GM12878 (cell line): ENCODE measurements at regions not wholly inside any gene's neighbourhood (a gene's known extent, or its start where the extent isn't known, plus 50 kb on each side); places are given as distances from the start of the nearest gene placed in this dataset.

Experiments used
- ATAC-seq: fragments of 200-7000 bp; cut with Tn5 transposase; 3 replicates; pipeline ENCODE4 v1.9.1; 2020; ENCODE audit warnings: mild to moderate bottlenecking, moderate library complexity
- BruUV-seq: library from RNA; stranded (reverse); fragments of 400-500 nt; replicated peaks from 2 replicates; lab custom pipeline; 2021; lab: Mats Ljungman, UMichigan
- CTCF ChIA-PET: fragments of 300-600 bp; sonication (Branson Sonifier 250); formaldehyde crosslinking; extraction: SDS; loops from one replicate; lab custom pipeline; 2021; ENCODE audit warnings: inconsistent platforms; lab: Yijun Ruan, JAX
- POLR2A ChIA-PET: fragments of 350-600 bp; formaldehyde crosslinking; extraction: SDS; loops from one replicate; lab custom pipeline; 2021; ENCODE audit warnings: inconsistent platforms; lab: Charles Lee
- RAD21 ChIA-PET: fragments of 300-600 bp; sonication (Branson Sonifier 250); formaldehyde crosslinking; loops from one replicate; lab custom pipeline; 2023; ENCODE audit warnings: antibody characterized with exemption; ENCODE audit not compliant: unreplicated experiment; lab: Charles Lee
- SMC1A ChIA-PET: fragments of 300-600 bp; sonication (Branson Sonifier 250); formaldehyde crosslinking; loops from one replicate; lab custom pipeline; 2023; ENCODE audit not compliant: unreplicated experiment, uncharacterized antibody; lab: Charles Lee
- DNase-seq: peaks from one replicate; pipeline ENCODE4 v3.0.0-alpha.2; 2011; ENCODE audit warnings: low read depth, low spot score
- FAIRE-seq: peaks from 3 replicates; lab custom pipeline; 2011; peaks lifted over from hg19 to GRCh38; lab: Jason Lieb, UNC
- H2AFZ ChIP-seq: 2 replicates; pipeline ENCODE4 v1.6.0; 2011; ENCODE audit warnings: low read depth, low read length, control low read depth; ENCODE audit not compliant: control insufficient read depth
- H3K27ac ChIP-seq: 2 replicates; pipeline ENCODE4 v1.5.1; 2011; ENCODE audit warnings: control low read depth; ENCODE audit not compliant: control insufficient read depth, insufficient read depth
- H3K27me3 ChIP-seq, 2 experiments: replicated peaks in 1 of 2; 2 replicates each; pipeline versions ENCODE4 v1.6.0 to v1.6.1; 2011; ENCODE audit warnings: low read length in 1 of 2; ENCODE audit not compliant: control insufficient read depth in 2 of 2, insufficient read depth in 2 of 2
- H3K36me3 ChIP-seq, 2 experiments: 2 replicates each; pipeline ENCODE4 v1.5.1; 2011; ENCODE audit warnings: low read length in 1 of 2; ENCODE audit not compliant: control insufficient read depth in 2 of 2, insufficient read depth in 2 of 2
- H3K4me1 ChIP-seq: 2 replicates; pipeline ENCODE4 v1.6.1; 2011; ENCODE audit warnings: mild to moderate bottlenecking, low read length, moderate library complexity, mixed read lengths; ENCODE audit not compliant: control insufficient read depth, insufficient read depth
- H3K4me2 ChIP-seq: 2 replicates; pipeline ENCODE4 v1.6.0; 2011; ENCODE audit warnings: control low read depth; ENCODE audit not compliant: control insufficient read depth, insufficient read depth
- H3K4me3 ChIP-seq: fragments of 200-600 bp; sonication (generic); 2 replicates; pipeline ENCODE4 v1.5.1; 2016
- H3K79me2 ChIP-seq: 2 replicates; pipeline ENCODE4 v1.6.0; 2011; ENCODE audit warnings: low read length; ENCODE audit not compliant: control insufficient read depth, insufficient read depth
- H3K9ac ChIP-seq: 2 replicates; pipeline ENCODE4 v1.8.0; 2011; ENCODE audit warnings: low read length, control low read depth, mixed read lengths; ENCODE audit not compliant: control insufficient read depth, insufficient read depth
- H3K9me3 ChIP-seq: replicated peaks from 3 replicates; pipeline ENCODE4 v1.5.1; 2011; ENCODE audit warnings: mild to moderate bottlenecking, low read length; ENCODE audit not compliant: control insufficient read depth, insufficient read depth
- H4K20me1 ChIP-seq: 2 replicates; pipeline ENCODE4 v1.6.0; 2011; ENCODE audit not compliant: control insufficient read depth, insufficient read depth
- ASH2L ChIP-seq: fragments of 300-600, 200-600 bp; sonication (generic); IDR thresholded peaks from 2 replicates; pipeline ENCODE4 v1.6.1; 2017; ENCODE audit warnings: low read depth, mild to moderate bottlenecking, borderline replicate concordance
- BCLAF1 ChIP-seq: fragments of 450-650 bp; IDR thresholded peaks from 2 replicates; pipeline ENCODE4 v1.6.1; 2017; ENCODE audit warnings: antibody characterized with exemption, mild to moderate bottlenecking, moderate library complexity
- CEBPZ ChIP-seq: fragments of 150-350 bp; IDR thresholded peaks from 2 replicates; pipeline ENCODE4 v1.6.1; 2016; ENCODE audit warnings: low read depth, low read length
- EP300 ChIP-seq, 2 experiments: fragments of 150-350 bp in 1 of 2; IDR thresholded peaks; 2 replicates each; pipeline ENCODE4 v1.6.1; 2011 to 2012; ENCODE audit warnings: low read depth in 2 of 2, low read length in 2 of 2, borderline replicate concordance in 1 of 2, improper control_type of control experiment in 1 of 2, inconsistent platforms in 1 of 2; ENCODE audit not compliant: control insufficient read depth in 1 of 2
- ESRRA ChIP-seq: IDR thresholded peaks from 2 replicates; pipeline ENCODE4 v1.6.1; 2012; ENCODE audit warnings: mild to moderate bottlenecking, low read length, improper control_type of control experiment
- FOS ChIP-seq: IDR thresholded peaks from 3 replicates; pipeline ENCODE4 v1.6.1; 2011; ENCODE audit warnings: borderline replicate concordance; ENCODE audit not compliant: insufficient read length; ENCODE audit errors: extremely low read depth
- HCFC1 ChIP-seq: fragments of 150-350 bp; IDR thresholded peaks from 2 replicates; pipeline ENCODE4 v1.6.1; 2014; ENCODE audit warnings: low read length
- NFYB ChIP-seq: IDR thresholded peaks from 2 replicates; pipeline ENCODE4 v1.6.1; 2011; ENCODE audit warnings: low read depth, mild to moderate bottlenecking, low read length, improper control_type of control experiment, moderate library complexity; ENCODE audit not compliant: insufficient read depth
- NRF1 ChIP-seq: conservative IDR thresholded peaks from 2 replicates; pipeline ENCODE4 v1.6.1; 2011; ENCODE audit warnings: mild to moderate bottlenecking, low read depth, low read length, improper control_type of control experiment
- PRDM15 ChIP-seq: fragments of 450-650 bp; formaldehyde crosslinking; IDR thresholded peaks from 2 replicates; pipeline ENCODE4 v1.4.0; 2020; ENCODE audit warnings: mild to moderate bottlenecking, moderate library complexity
- SMAD5 ChIP-seq: IDR thresholded peaks from 2 replicates; pipeline ENCODE4 v1.6.1; 2016; ENCODE audit warnings: antibody characterized with exemption, low read depth
- SUZ12 ChIP-seq: fragments of 200-600 bp; sonication (generic); IDR thresholded peaks from one replicate; pipeline ENCODE4 v1.6.1; 2018; ENCODE audit warnings: antibody characterized with exemption, mild to moderate bottlenecking; ENCODE audit not compliant: unreplicated experiment
- WGBS: methylation state at CpG from one replicate; pipeline ENCODE4 v1.1.6; 2016; ENCODE audit warnings: low lambda C conversion rate; ENCODE audit not compliant: insufficient replicate concordance, insufficient coverage; ENCODE audit errors: missing lambda C conversion rate; 5-methylcytosine and 5-hydroxymethylcytosine counted together
- in situ Hi-C: fragments of 300-500 bp; cut with MboI; formaldehyde crosslinking; loops from 9 replicates; pipeline ENCODE4 v1.14.3; 2018; ENCODE audit warnings: mixed read lengths
- intact Hi-C: fragments of 100-400 bp; cut with micrococcal nuclease; formaldehyde crosslinking; loops from one replicate; pipeline ENCODE4 v1.14.2; 2022; ENCODE audit not compliant: unreplicated experiment

GRCh38 chr12:115108129-115109100 lies 424.4 kb upstream of the TBX3 start:
- Histone ChIP-seq H3K27ac (no peak overlapping the region), H3K4me3 (no peak overlapping the region), H2AFZ (no peak overlapping the region), H3K9ac (no peak overlapping the region), H3K4me1 (no peaks in the 10 kb centered on the region), H3K9me3 (no peaks in the 10 kb centered on the region), H3K27me3 (no peaks in the 10 kb centered on the region), H3K79me2 (no peaks in the 10 kb centered on the region), H3K36me3 (no peaks in the 10 kb centered on the region), H3K4me2 (no peak overlapping the region), H4K20me1 (no peaks in the 10 kb centered on the region)
- ChIA-PET RAD21 (no interaction called here), CTCF (no interaction called here), POLR2A (no interaction called here), SMC1A (interaction anchor here (1.0 kb wide), 1 partner anchor 8 kb away, joined by 3 read pairs; no protein-coding TSS in a partner anchor)
- ATAC-seq, result no peak
- no TSS peak for BruUV-seq
- FAIRE-seq, result no peak
- intact Hi-C loops, result no loop called here
- no peak for DNase-seq
- WGBS, result 20% methylated on average over 3 of the region's 3 CpGs
- in situ Hi-C loops, result no loop called here
- TF ChIP-seq FOS, result no peak
- no peak for TF ChIP-seq CEBPZ
- TF ChIP-seq EP300 (IDR thresholded peaks at IDR 0.05; ENCODE audit: borderline replicate concordance in 1 of 2, control insufficient read depth in 1 of 2, low read depth in 2 of 2, low read length in 2 of 2), result no peak
- no peak for TF ChIP-seq ESRRA
- no peak for TF ChIP-seq ASH2L
- no peak for TF ChIP-seq PRDM15
- no peak for TF ChIP-seq SMAD5
- no peak for TF ChIP-seq NRF1
- no peak for TF ChIP-seq HCFC1
- no peak for TF ChIP-seq SUZ12
- TF ChIP-seq BCLAF1, result no peak
- no peak for TF ChIP-seq NFYB
